Activated T-helper 1 cell treated with anti-CD3 and anti-CD28 coated beads, Interleukin-12 subunit alpha, Interleukin-12 subunit beta, Interleukin-2, Interleukin-4 antibody, amounts not matched to agents 30 ng/mL and 10 ng/mL and 1 ng/mL, durations not matched to agents 14 hours and 24 hours and 36 hours (primary cell): ENCODE measurements at regions not wholly inside any gene's neighbourhood (a gene's known extent, or its start where the extent isn't known, plus 50 kb on each side); places are given as distances from the start of the nearest gene placed in this dataset.
"Not testable (repeated sequence)": the region's sequence is repeated elsewhere in the genome, so short reads cannot be mapped to it uniquely, and the experiment has no call there.

Source experiments
- DNase-seq: peaks from one replicate; pipeline ENCODE4 v3.0.0; 2021; ENCODE audit warnings: low spot score
- H3K27ac Mint-ChIP-seq: one replicate; pipeline ENCODE4 v1.8.0; 2021; ENCODE audit warnings: mild to moderate bottlenecking, mixed read lengths
- H3K27me3 Mint-ChIP-seq: one replicate; pipeline ENCODE4 v1.8.0; 2022; ENCODE audit warnings: mild to moderate bottlenecking, moderate library complexity, mixed read lengths; ENCODE audit not compliant: insufficient read depth
- H3K36me3 Mint-ChIP-seq: one replicate; pipeline ENCODE4 v1.8.0; 2021; ENCODE audit warnings: low read depth, mixed read lengths
- H3K4me1 Mint-ChIP-seq: one replicate; pipeline ENCODE4 v1.8.0; 2021; ENCODE audit warnings: low read depth, mixed read lengths
- H3K4me3 Mint-ChIP-seq: one replicate; pipeline ENCODE4 v1.8.0; 2021; ENCODE audit warnings: mild to moderate bottlenecking, moderate library complexity, mixed read lengths
- H3K9me3 Mint-ChIP-seq: one replicate; pipeline ENCODE4 v1.8.0; 2021; ENCODE audit warnings: mixed read lengths
- intact Hi-C: fragments of 100-400 bp; cut with micrococcal nuclease; formaldehyde crosslinking; loops from one replicate; pipeline ENCODE4 v1.15.1; 2024

GRCh38 chr13:104553896-104554295 lies 1487.7 kb upstream of the SLC10A2 start:
- Mint-ChIP-seq H3K4me3 (no peak overlapping the region), H3K4me1 (no peaks in the 10 kb centered on the region), H3K9me3 (no peaks in the 10 kb centered on the region), H3K27me3 (no peaks in the 10 kb centered on the region), H3K27ac (no peak overlapping the region), H3K36me3 (no peaks in the 10 kb centered on the region)
- DNase-seq, result no peak
- intact Hi-C loops, result no loop called here

GRCh38 chr13:104553186-104553585 lies 1487.0 kb upstream of the SLC10A2 start:
- DNase-seq, result no peak
- Mint-ChIP-seq H3K9me3 (no peaks in the 10 kb centered on the region), H3K36me3 (no peaks in the 10 kb centered on the region), H3K4me3 (no peak overlapping the region), H3K27me3 (no peaks in the 10 kb centered on the region), H3K27ac (no peak overlapping the region), H3K4me1 (no peaks in the 10 kb centered on the region)
- intact Hi-C loops, result no loop called here

GRCh38 chr13:104534847-104535246 lies 1468.6 kb upstream of the SLC10A2 start:
- H3K4me1 Mint-ChIP-seq, result no peaks in the 10 kb centered on the region
- H3K27ac Mint-ChIP-seq, result no peak overlapping the region
- no peaks in the 10 kb centered on the region for H3K9me3 Mint-ChIP-seq

GRCh38 chr13:104532132-104532531 lies 1465.9 kb upstream of the SLC10A2 start:
- intact Hi-C loops, result no loop called here
- Mint-ChIP-seq H3K36me3 (no peaks in the 10 kb centered on the region), H3K9me3 (no peaks in the 10 kb centered on the region), H3K4me3 (no peak overlapping the region), H3K27ac (no peak overlapping the region), H3K27me3 (no peaks in the 10 kb centered on the region), H3K4me1 (no peaks in the 10 kb centered on the region)
- DNase-seq, result no peak

More at GRCh38 chr13:104534847-104535246, 1468.6 kb upstream of the SLC10A2 start:
- intact Hi-C loops, result no loop called here
- Mint-ChIP-seq H3K36me3 (no peaks in the 10 kb centered on the region), H3K27me3 (no peaks in the 10 kb centered on the region), H3K4me3 (no peak overlapping the region)
- no peak for DNase-seq

- no peak overlapping the region for H3K4me3 Mint-ChIP-seq
- H3K27me3 Mint-ChIP-seq, result no peaks in the 10 kb centered on the region
- DNase-seq, result no peak
Measured at GRCh38 chr13:104530741-104531140, 1464.5 kb upstream of the SLC10A2 start.

GRCh38 chr13:104526561-104526960 lies 1460.3 kb upstream of the SLC10A2 start:
- no peak overlapping the region for H3K4me3 Mint-ChIP-seq
- intact Hi-C loops, result no loop called here
- H3K27me3 Mint-ChIP-seq, result no peaks in the 10 kb centered on the region
- DNase-seq, result no peak
- H3K4me1 Mint-ChIP-seq, result no peaks in the 10 kb centered on the region
- no peaks in the 10 kb centered on the region for H3K36me3 Mint-ChIP-seq
- H3K27ac Mint-ChIP-seq, result no peak overlapping the region
- H3K9me3 Mint-ChIP-seq, result peaks cover 8% of the 10 kb centered on the region

More at GRCh38 chr13:104530741-104531140, 1464.5 kb upstream of the SLC10A2 start:
- intact Hi-C loops, result no loop called here
- no peaks in the 10 kb centered on the region for H3K9me3 Mint-ChIP-seq
- no peak overlapping the region for H3K27ac Mint-ChIP-seq
- no peaks in the 10 kb centered on the region for H3K4me1 Mint-ChIP-seq
- no peaks in the 10 kb centered on the region for H3K36me3 Mint-ChIP-seq

GRCh38 chr13:104525467-104525866 lies 1459.2 kb upstream of the SLC10A2 start:
- Mint-ChIP-seq H3K27ac (no peak overlapping the region), H3K9me3 (peaks cover 13% of the 10 kb centered on the region), H3K4me3 (no peak overlapping the region), H3K36me3 (no peaks in the 10 kb centered on the region), H3K27me3 (no peaks in the 10 kb centered on the region), H3K4me1 (no peaks in the 10 kb centered on the region)
- no peak for DNase-seq
- intact Hi-C loops, result no loop called here

GRCh38 chr13:104522235-104523072 lies 1456.2 kb upstream of the SLC10A2 start:
- H3K27ac Mint-ChIP-seq, result no peak overlapping the region

GRCh38 chr13:104510422-104510821 lies 1444.2 kb upstream of the SLC10A2 start:
- no peak overlapping the region for H3K4me3 Mint-ChIP-seq
- no peaks in the 10 kb centered on the region for H3K36me3 Mint-ChIP-seq
- H3K27ac Mint-ChIP-seq, result no peak overlapping the region
- intact Hi-C loops, result no loop called here
- DNase-seq, result no peak
- peaks cover 1% of the 10 kb centered on the region for H3K27me3 Mint-ChIP-seq
- H3K9me3 Mint-ChIP-seq, result no peaks in the 10 kb centered on the region
- H3K4me1 Mint-ChIP-seq, result no peaks in the 10 kb centered on the region

More at GRCh38 chr13:104522235-104523072, 1456.2 kb upstream of the SLC10A2 start:
- H3K27me3 Mint-ChIP-seq, result no peaks in the 10 kb centered on the region
- H3K36me3 Mint-ChIP-seq, result no peaks in the 10 kb centered on the region
- no peaks in the 10 kb centered on the region for H3K4me1 Mint-ChIP-seq
- no peak overlapping the region for H3K4me3 Mint-ChIP-seq
- intact Hi-C loops, result no loop called here
- peaks cover 13% of the 10 kb centered on the region for H3K9me3 Mint-ChIP-seq
- no peak for DNase-seq

- H3K4me1 Mint-ChIP-seq, H3K36me3 Mint-ChIP-seq, H3K27ac Mint-ChIP-seq, intact Hi-C loops, H3K27me3 Mint-ChIP-seq, H3K4me3 Mint-ChIP-seq, DNase-seq, H3K9me3 Mint-ChIP-seq: not testable (repeated sequence)
Measured at GRCh38 chr13:104493502-104493901, 1427.3 kb upstream of the SLC10A2 start.

- Mint-ChIP-seq H3K27me3 (no peaks in the 10 kb centered on the region), H3K36me3 (no peaks in the 10 kb centered on the region)
- intact Hi-C loops, result no loop called here
Measured at GRCh38 chr13:104491916-104492315, 1425.7 kb upstream of the SLC10A2 start.

GRCh38 chr13:104487006-104487405 lies 1420.8 kb upstream of the SLC10A2 start:
- no peaks in the 10 kb centered on the region for H3K27me3 Mint-ChIP-seq
- H3K27ac Mint-ChIP-seq, result no peak overlapping the region
- intact Hi-C loops, result no loop called here
- DNase-seq, result no peak
- no peaks in the 10 kb centered on the region for H3K36me3 Mint-ChIP-seq
- no peaks in the 10 kb centered on the region for H3K4me1 Mint-ChIP-seq
- no peak overlapping the region for H3K4me3 Mint-ChIP-seq
- H3K9me3 Mint-ChIP-seq, result no peaks in the 10 kb centered on the region

More at GRCh38 chr13:104491916-104492315, 1425.7 kb upstream of the SLC10A2 start:
- Mint-ChIP-seq H3K9me3 (no peaks in the 10 kb centered on the region), H3K27ac (no peak overlapping the region), H3K4me1 (no peaks in the 10 kb centered on the region), H3K4me3 (no peak overlapping the region)
- DNase-seq, result no peak

- no peak overlapping the region for H3K27ac Mint-ChIP-seq
- intact Hi-C loops, result no loop called here
- DNase-seq, result no peak
- no peak overlapping the region for H3K4me3 Mint-ChIP-seq
- H3K4me1 Mint-ChIP-seq, result no peaks in the 10 kb centered on the region
- no peaks in the 10 kb centered on the region for H3K36me3 Mint-ChIP-seq
- H3K27me3 Mint-ChIP-seq, result no peaks in the 10 kb centered on the region
- H3K9me3 Mint-ChIP-seq, result no peaks in the 10 kb centered on the region
Measured at GRCh38 chr13:104485571-104485970, 1419.4 kb upstream of the SLC10A2 start.
